ENCODE measurements at regions not wholly inside any gene's neighbourhood (a gene's known extent, or its start where the extent isn't known, plus 50 kb on each side); places are given as distances from the start of the nearest gene placed in this dataset.

GRCh38 chr6:12613811-12614210 lies 102.8 kb upstream of the PHACTR1 start:
- DNase-seq (ENCODE audit: low read depth in 1 of 2, low spot score in 2 of 2) (no peak), FAIRE-seq (no peak)
- Histone ChIP-seq H4K20me1 (replicated peaks in 1 of 2; ENCODE audit: control insufficient read depth in 1 of 2, insufficient read depth in 2 of 2, low read length in 2 of 2) (no peaks in the 10 kb centered on the region), H2AFZ (ENCODE audit: low read length) (no peak overlapping the region), H3K27me3 (replicated peaks in 1 of 4; ENCODE audit: control insufficient read depth in 3 of 4, extremely low read depth in 1 of 4, insufficient read depth in 3 of 4, low read length in 3 of 4) (no peaks in the 10 kb centered on the region), H3K27ac (ENCODE audit: low read depth, low read length) (no peak overlapping the region), H4K91ac (replicated peaks; ENCODE audit: insufficient read length, low read length) (no peak overlapping the region), H3K36me3 (ENCODE audit: control insufficient read depth in 2 of 4, insufficient read depth in 4 of 4, low read length in 3 of 4) (no peaks in the 10 kb centered on the region), H3K79me1 (ENCODE audit: low read depth, low read length) (no peaks in the 10 kb centered on the region), H2BK20ac (ENCODE audit: low read length) (no peak overlapping the region), H4K8ac (ENCODE audit: extremely low read depth, insufficient read depth, low read length) (no peak overlapping the region), H3K9ac (replicated peaks in 1 of 4; ENCODE audit: extremely low read depth in 1 of 4, low read depth in 3 of 4, low read length in 3 of 4) (no peak overlapping the region), H2BK15ac (ENCODE audit: low read length) (no peak overlapping the region), H3K4ac (replicated peaks; ENCODE audit: insufficient read length, low read depth, low read length) (no peak overlapping the region), H3K4me2 (ENCODE audit: insufficient read depth in 1 of 2, low read depth in 2 of 2, low read length in 2 of 2) (no peak overlapping the region), H2BK5ac (ENCODE audit: low read depth, low read length) (no peak overlapping the region), H3K79me2 (ENCODE audit: control insufficient read depth in 1 of 2, insufficient read depth in 2 of 2, low read length in 2 of 2) (no peaks in the 10 kb centered on the region), H3K56ac (replicated peaks; ENCODE audit: insufficient read length, low read depth, low read length) (no peak overlapping the region), H2BK12ac (ENCODE audit: low read depth, low read length) (no peak overlapping the region), H3K4me3 (ENCODE audit: extremely low read depth in 1 of 4, insufficient read depth in 2 of 4, low read depth in 3 of 4, low read length in 4 of 4) (no peak overlapping the region), H2AK5ac (ENCODE audit: low read depth, low read length) (no peak overlapping the region), H3K23ac (ENCODE audit: insufficient read length) (no peak overlapping the region), H3K23me2 (ENCODE audit: low read depth, low read length) (no peaks in the 10 kb centered on the region), H3K4me1 (replicated peaks in 1 of 4; ENCODE audit: control insufficient read depth in 3 of 4, insufficient read depth in 4 of 4, low read length in 3 of 4) (0 out of 7 replicates have a peak, but pooled peaks cover 0 to 3% (median 0%) of the 10 kb centered on the region in 4 experiments), H3K14ac (ENCODE audit: insufficient read length) (no peak overlapping the region), H3K9me3 (ENCODE audit: insufficient read depth in 2 of 2, low read depth in 1 of 2, low read length in 1 of 2) (no peaks in the 10 kb centered on the region), H4K5ac (ENCODE audit: insufficient read length, low read depth, low read length) (no peak overlapping the region), H2BK120ac (replicated peaks; ENCODE audit: low read depth, low read length) (no peak overlapping the region), H3K18ac (ENCODE audit: extremely low read depth, low read length) (no peak overlapping the region)
- ChIA-PET POLR2A (ENCODE audit: partially characterized antibody) (no interaction called here), CTCF (ENCODE audit: partially characterized antibody) (interaction anchor here (1.3 kb wide), 1 partner anchor 325 kb away, joined by 3 read pairs; no protein-coding TSS in a partner anchor)
- 86% methylated on average over 8 of the region's 8 CpGs; no CpG with 5 or more reads in 1 of the 2 experiments for WGBS, 2 experiments (ENCODE audit: extremely low coverage in 1 of 2, insufficient coverage in 1 of 2, insufficient read length in 1 of 2, insufficient replicate concordance in 2 of 2, low coverage in 1 of 2, low lambda C conversion rate in 2 of 2, missing lambda C conversion rate in 1 of 2)
- TF ChIP-seq RAD21 (IDR thresholded peaks at IDR 0.05 in 1 of 2, conservative IDR thresholded peaks at IDR 0.05 in 1 of 2; ENCODE audit: low read depth in 2 of 2, low read length in 2 of 2): no peak
- TF ChIP-seq MAFK (IDR thresholded peaks at IDR 0.05; ENCODE audit: low read depth, low read length): no peak
- TF ChIP-seq NRF1 (IDR thresholded peaks at IDR 0.05; ENCODE audit: low read depth, low read length): no peak
- TF ChIP-seq CBX5 (IDR thresholded peaks at IDR 0.05; ENCODE audit: low read depth, low read length): no peak
- no peak for TF ChIP-seq BRCA1 (IDR thresholded peaks at IDR 0.05; ENCODE audit: low read depth, low read length)

Data from H1 (cell line).